Endothelial cell of umbilical vein (primary cell): ENCODE measurements at regions not wholly inside any gene's neighbourhood (a gene's known extent, or its start where the extent isn't known, plus 50 kb on each side); places are given as distances from the start of the nearest gene placed in this dataset.

Experiments
- EZH2 ChIP-seq: IDR thresholded peaks from 2 replicates; pipeline ENCODE4 v1.6.1; 2012; ENCODE audit warnings: borderline replicate concordance, low read depth, mild to moderate bottlenecking, moderate library complexity, low read length, inconsistent platforms; ENCODE audit not compliant: severe bottlenecking
- MYC ChIP-seq: IDR thresholded peaks from one replicate; pipeline ENCODE4 v1.6.1; 2011; ENCODE audit warnings: mild to moderate bottlenecking, low read depth, low read length
- POLR2A ChIP-seq: IDR thresholded peaks from 2 replicates; pipeline ENCODE4 v1.6.1; 2012; ENCODE audit warnings: low read depth, mild to moderate bottlenecking, control low read depth, low read length
- POLR2AphosphoS5 ChIP-seq: IDR thresholded peaks from 2 replicates; pipeline ENCODE4 v1.6.1; 2012; ENCODE audit warnings: low read depth, mild to moderate bottlenecking, control low read depth, low read length, moderate library complexity; ENCODE audit not compliant: insufficient read depth
- TF ChIP-seq, protein P1 (sequence below): IDR thresholded peaks from 2 replicates; pipeline ENCODE4 v1.6.1; 2011; ENCODE audit not compliant: insufficient read depth, insufficient read length
- TF ChIP-seq, protein P2 (sequence below), 2 donors: IDR thresholded peaks; 1 replicate in 1 of 2; 2 replicates in 1 of 2; pipeline ENCODE4 v1.5.1; 2011; ENCODE audit warnings: low read length in 2 of 2, mild to moderate bottlenecking in 2 of 2, moderate library complexity in 2 of 2, control low read depth in 1 of 2, inconsistent platforms in 1 of 2, low read depth in 1 of 2; ENCODE audit not compliant: insufficient read depth in 1 of 2; ENCODE audit errors: extremely low read depth in 1 of 2

DNA sequence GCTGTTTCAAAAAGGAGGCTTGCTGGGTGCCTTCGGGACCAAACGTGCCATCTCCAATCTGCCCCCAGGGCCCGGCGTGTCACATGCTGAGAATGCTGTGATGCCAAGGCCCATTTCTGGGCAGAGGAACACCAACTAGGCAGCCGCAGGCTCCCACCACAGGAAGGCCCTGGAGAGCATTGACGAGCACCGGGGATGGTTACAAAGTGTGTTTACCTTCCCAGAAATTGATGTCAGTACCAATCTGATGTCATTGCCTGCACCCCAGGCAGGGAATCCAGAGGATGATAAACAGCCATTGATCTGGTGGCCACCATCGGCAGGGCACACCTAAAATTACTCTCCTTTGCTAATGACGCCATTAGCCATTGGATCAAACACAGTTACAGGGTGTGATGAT lies 418.1 kb upstream of the CDH5 start:
- TF ChIP-seq, protein P1, sequence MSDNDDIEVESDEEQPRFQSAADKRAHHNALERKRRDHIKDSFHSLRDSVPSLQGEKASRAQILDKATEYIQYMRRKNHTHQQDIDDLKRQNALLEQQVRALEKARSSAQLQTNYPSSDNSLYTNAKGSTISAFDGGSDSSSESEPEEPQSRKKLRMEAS: no peak
- TF ChIP-seq, protein P2, sequence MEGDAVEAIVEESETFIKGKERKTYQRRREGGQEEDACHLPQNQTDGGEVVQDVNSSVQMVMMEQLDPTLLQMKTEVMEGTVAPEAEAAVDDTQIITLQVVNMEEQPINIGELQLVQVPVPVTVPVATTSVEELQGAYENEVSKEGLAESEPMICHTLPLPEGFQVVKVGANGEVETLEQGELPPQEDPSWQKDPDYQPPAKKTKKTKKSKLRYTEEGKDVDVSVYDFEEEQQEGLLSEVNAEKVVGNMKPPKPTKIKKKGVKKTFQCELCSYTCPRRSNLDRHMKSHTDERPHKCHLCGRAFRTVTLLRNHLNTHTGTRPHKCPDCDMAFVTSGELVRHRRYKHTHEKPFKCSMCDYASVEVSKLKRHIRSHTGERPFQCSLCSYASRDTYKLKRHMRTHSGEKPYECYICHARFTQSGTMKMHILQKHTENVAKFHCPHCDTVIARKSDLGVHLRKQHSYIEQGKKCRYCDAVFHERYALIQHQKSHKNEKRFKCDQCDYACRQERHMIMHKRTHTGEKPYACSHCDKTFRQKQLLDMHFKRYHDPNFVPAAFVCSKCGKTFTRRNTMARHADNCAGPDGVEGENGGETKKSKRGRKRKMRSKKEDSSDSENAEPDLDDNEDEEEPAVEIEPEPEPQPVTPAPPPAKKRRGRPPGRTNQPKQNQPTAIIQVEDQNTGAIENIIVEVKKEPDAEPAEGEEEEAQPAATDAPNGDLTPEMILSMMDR (IDR thresholded peaks at IDR 0.05; ENCODE audit: extremely low read depth in 1 of 2, insufficient read depth in 1 of 2, low read depth in 1 of 2, low read length in 2 of 2): no peak
- no peak for TF ChIP-seq MYC
- no peak for TF ChIP-seq EZH2
- TF ChIP-seq POLR2AphosphoS5: no peak
- TF ChIP-seq POLR2A: no peak
